ENCODE measurements at regions not wholly inside any gene's neighbourhood (a gene's known extent, or its start where the extent isn't known, plus 50 kb on each side); places are given as distances from the start of the nearest gene placed in this dataset.

GRCh38 chr12:125619723-125620122 lies 554.5 kb downstream of the AACS start:
- no peaks in the 10 kb centered on the region for H3K36me3 ChIP-seq (ENCODE audit: control insufficient read depth in 2 of 2, insufficient read depth in 2 of 2, low read length in 1 of 2)
- no peak overlapping the region for H3K9ac ChIP-seq (ENCODE audit: control insufficient read depth, insufficient read depth, low read length)
- ChIA-PET SMC1A (ENCODE audit: uncharacterized antibody, unreplicated experiment) (no interaction called here), RAD21 (ENCODE audit: unreplicated experiment) (no interaction called here), CTCF (no interaction called here), POLR2A (no interaction called here)
- H4K20me1 ChIP-seq (ENCODE audit: control insufficient read depth, insufficient read depth): no peaks in the 10 kb centered on the region
- in situ Hi-C loops (cut with MboI): no loop called here
- H3K4me3 ChIP-seq: no peak overlapping the region
- no TSS peak for BruUV-seq (replicated peaks)
- intact Hi-C loops (cut with micrococcal nuclease; ENCODE audit: unreplicated experiment): no loop called here
- no peak overlapping the region for H2AFZ ChIP-seq (ENCODE audit: control insufficient read depth, low read depth, low read length)
- H3K27me3 ChIP-seq (replicated peaks in 1 of 2; ENCODE audit: control insufficient read depth in 2 of 2, insufficient read depth in 2 of 2, low read length in 1 of 2): no peaks in the 10 kb centered on the region
- no peak overlapping the region for H3K27ac ChIP-seq (ENCODE audit: control insufficient read depth, insufficient read depth)
- ATAC-seq (no peak), DNase-seq (ENCODE audit: low read depth, low spot score) (no peak), FAIRE-seq (no peak)
- no peaks in the 10 kb centered on the region for H3K4me1 ChIP-seq (ENCODE audit: control insufficient read depth, insufficient read depth, low read length)
- no peak for TF ChIP-seq ZBTB11 (CRISPR knock-in tag; IDR thresholded peaks at IDR 0.05)
- no peak for TF ChIP-seq BCL11A (IDR thresholded peaks at IDR 0.05; ENCODE audit: low read depth, low read length)
- TF ChIP-seq NFYA (IDR thresholded peaks at IDR 0.05; ENCODE audit: borderline replicate concordance, low read depth, low read length): no peak
- TF ChIP-seq CEBPZ (IDR thresholded peaks at IDR 0.05; ENCODE audit: low read depth, low read length): no peak
- TF ChIP-seq NR2C1 (IDR thresholded peaks at IDR 0.05): no peak
- no peak for TF ChIP-seq TCF12 (IDR thresholded peaks at IDR 0.05; ENCODE audit: low read depth, low read length)
- no peak for TF ChIP-seq RUNX3 (IDR thresholded peaks at IDR 0.05; ENCODE audit: low read length)
- TF ChIP-seq ATF3 (IDR thresholded peaks at IDR 0.05; ENCODE audit: borderline replicate concordance, extremely low read depth, low read depth, low read length): no peak
- no peak for TF ChIP-seq HDGF (IDR thresholded peaks at IDR 0.05)
- 68% methylated on average over 2 of the region's 2 CpGs for WGBS (ENCODE audit: insufficient coverage, insufficient replicate concordance, low lambda C conversion rate, missing lambda C conversion rate)
- H3K4me2 ChIP-seq (ENCODE audit: control insufficient read depth, insufficient read depth): no peak overlapping the region
- H3K9me3 ChIP-seq (replicated peaks; ENCODE audit: control insufficient read depth, insufficient read depth, low read length): no peaks in the 10 kb centered on the region
- H3K79me2 ChIP-seq (ENCODE audit: control insufficient read depth, insufficient read depth, low read length): no peaks in the 10 kb centered on the region
